MM.1S (cell line): ENCODE measurements at regions not wholly inside any gene's neighbourhood (a gene's known extent, or its start where the extent isn't known, plus 50 kb on each side); places are given as distances from the start of the nearest gene placed in this dataset.

Source experiments
- DNase-seq: peaks from one replicate; pipeline ENCODE4 v3.0.0-alpha.2; 2015
- H2AFZ ChIP-seq: fragments of 300-600 bp; sonication (generic); 2 replicates; pipeline ENCODE4 v1.6.0; 2016; ENCODE audit warnings: antibody characterized with exemption, low read length
- H3F3A ChIP-seq: fragments of 300-600 bp; sonication (generic); 2 replicates; pipeline ENCODE4 v1.6.1; 2016; ENCODE audit warnings: mild to moderate bottlenecking, antibody characterized with exemption, low read length, moderate library complexity, mixed read lengths; ENCODE audit not compliant: insufficient read depth
- H3K27ac ChIP-seq: fragments of 300-600 bp; sonication (generic); 2 replicates; pipeline ENCODE4 v1.5.1; 2016; ENCODE audit warnings: mild to moderate bottlenecking, low read length
- H3K27me3 ChIP-seq: fragments of 300-600 bp; sonication (generic); replicated peaks from 2 replicates; pipeline ENCODE4 v1.6.0; 2016; ENCODE audit warnings: low read length; ENCODE audit not compliant: insufficient read depth
- H3K36me3 ChIP-seq: fragments of 300-600 bp; sonication (generic); replicated peaks from 2 replicates; pipeline ENCODE4 v1.6.1; 2016; ENCODE audit warnings: mild to moderate bottlenecking, low read length, mixed read lengths; ENCODE audit not compliant: insufficient read depth
- H3K4me1 ChIP-seq: fragments of 300-600 bp; sonication (generic); 2 replicates; pipeline ENCODE4 v1.6.1; 2016; ENCODE audit warnings: low read length, mixed read lengths
- H3K4me2 ChIP-seq: fragments of 300-600 bp; sonication (generic); 2 replicates; pipeline ENCODE4 v1.6.0; 2016; ENCODE audit warnings: low read depth, low read length
- H3K4me3 ChIP-seq: fragments of 300-600 bp; sonication (generic); 2 replicates; pipeline ENCODE4 v1.5.1; 2016; ENCODE audit warnings: low read length, mixed read lengths
- H3K79me2 ChIP-seq: fragments of 300-600 bp; sonication (generic); 2 replicates; pipeline ENCODE4 v1.6.1; 2016; ENCODE audit warnings: mixed run types, low read length, mixed read lengths
- H3K9ac ChIP-seq: fragments of 300-600 bp; sonication (generic); 2 replicates; pipeline ENCODE4 v1.6.1; 2016; ENCODE audit warnings: low read length, mixed read lengths
- H3K9me2 ChIP-seq: fragments of 300-600 bp; sonication (generic); replicated peaks from 2 replicates; pipeline ENCODE4 v1.6.1; 2016; ENCODE audit warnings: mild to moderate bottlenecking, low read length, mixed read lengths; ENCODE audit not compliant: insufficient read depth
- H3K9me3 ChIP-seq: fragments of 300-600 bp; sonication (generic); replicated peaks from 2 replicates; pipeline ENCODE4 v1.6.1; 2016; ENCODE audit warnings: mild to moderate bottlenecking, low read length, mixed read lengths; ENCODE audit not compliant: insufficient read depth
- H4K20me1 ChIP-seq: fragments of 300-600 bp; sonication (generic); 2 replicates; pipeline ENCODE4 v1.6.1; 2016; ENCODE audit warnings: mild to moderate bottlenecking, low read length, moderate library complexity, mixed read lengths; ENCODE audit not compliant: insufficient read depth
- EZH2 ChIP-seq: fragments of 300-600 bp; sonication (generic); optimal IDR thresholded peaks from 2 replicates; pipeline ENCODE3; 2017; ENCODE audit warnings: low read depth, mild to moderate bottlenecking, antibody characterized with exemption, low read length, mixed read lengths
- EZH2phosphoT487 ChIP-seq: fragments of 300-600 bp; sonication (generic); IDR thresholded peaks from 2 replicates; pipeline ENCODE4 v1.6.1; 2018; ENCODE audit warnings: antibody characterized with exemption, low read length
- TF ChIP-seq, protein P1 (sequence below): fragments of 300-600 bp; sonication (generic); IDR thresholded peaks from 2 replicates; pipeline ENCODE4 v1.5.1; 2016; ENCODE audit warnings: antibody characterized with exemption, low read length, mixed read lengths

GRCh38 chr14:36430662-36431084 is 89.4 kb downstream of the NKX2-1 start:
- H3K27me3 ChIP-seq: no peaks in the 10 kb centered on the region
- H3K9ac ChIP-seq: no peak overlapping the region
- no peaks in the 10 kb centered on the region for H4K20me1 ChIP-seq
- no peak overlapping the region for H3K27ac ChIP-seq
- H3K9me2 ChIP-seq: no peaks in the 10 kb centered on the region
- H3K9me3 ChIP-seq: no peaks in the 10 kb centered on the region
- TF ChIP-seq, protein P1, sequence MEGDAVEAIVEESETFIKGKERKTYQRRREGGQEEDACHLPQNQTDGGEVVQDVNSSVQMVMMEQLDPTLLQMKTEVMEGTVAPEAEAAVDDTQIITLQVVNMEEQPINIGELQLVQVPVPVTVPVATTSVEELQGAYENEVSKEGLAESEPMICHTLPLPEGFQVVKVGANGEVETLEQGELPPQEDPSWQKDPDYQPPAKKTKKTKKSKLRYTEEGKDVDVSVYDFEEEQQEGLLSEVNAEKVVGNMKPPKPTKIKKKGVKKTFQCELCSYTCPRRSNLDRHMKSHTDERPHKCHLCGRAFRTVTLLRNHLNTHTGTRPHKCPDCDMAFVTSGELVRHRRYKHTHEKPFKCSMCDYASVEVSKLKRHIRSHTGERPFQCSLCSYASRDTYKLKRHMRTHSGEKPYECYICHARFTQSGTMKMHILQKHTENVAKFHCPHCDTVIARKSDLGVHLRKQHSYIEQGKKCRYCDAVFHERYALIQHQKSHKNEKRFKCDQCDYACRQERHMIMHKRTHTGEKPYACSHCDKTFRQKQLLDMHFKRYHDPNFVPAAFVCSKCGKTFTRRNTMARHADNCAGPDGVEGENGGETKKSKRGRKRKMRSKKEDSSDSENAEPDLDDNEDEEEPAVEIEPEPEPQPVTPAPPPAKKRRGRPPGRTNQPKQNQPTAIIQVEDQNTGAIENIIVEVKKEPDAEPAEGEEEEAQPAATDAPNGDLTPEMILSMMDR: no peak
- TF ChIP-seq EZH2 (no peak), EZH2phosphoT487 (no peak)
- no peaks in the 10 kb centered on the region for H3K4me1 ChIP-seq
- H3K4me3 ChIP-seq: no peak overlapping the region
- H3F3A ChIP-seq: no peaks in the 10 kb centered on the region
- no peak for DNase-seq
- H3K4me2 ChIP-seq: no peak overlapping the region
- no peaks in the 10 kb centered on the region for H3K36me3 ChIP-seq
- H3K79me2 ChIP-seq: no peaks in the 10 kb centered on the region
- H2AFZ ChIP-seq: no peak overlapping the region

DNA sequence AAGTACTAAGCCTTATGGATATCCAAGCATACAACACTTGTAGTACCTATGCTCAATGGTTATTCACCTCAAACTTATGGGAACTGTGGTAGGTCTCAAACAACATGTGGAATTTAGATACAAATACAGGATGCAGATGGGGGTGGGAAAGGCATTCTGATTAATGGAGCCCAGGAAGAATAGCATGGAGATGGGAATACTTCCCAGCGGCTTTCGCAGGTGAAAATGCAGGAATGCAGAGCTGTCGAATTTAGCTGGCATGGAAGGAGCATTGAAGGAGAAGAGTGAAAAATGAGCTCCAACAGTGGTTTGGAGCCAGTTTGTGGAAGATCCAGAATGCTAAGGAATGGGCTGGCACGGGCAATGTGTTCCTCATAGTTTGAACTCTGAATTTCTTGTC is 89.9 kb downstream of the NKX2-1 start:
- Histone ChIP-seq H3K4me2 (no peak overlapping the region), H3K27me3 (no peaks in the 10 kb centered on the region), H3K9ac (no peak overlapping the region), H3K79me2 (no peaks in the 10 kb centered on the region), H3K4me1 (no peaks in the 10 kb centered on the region), H3K9me3 (no peaks in the 10 kb centered on the region), H3K9me2 (no peaks in the 10 kb centered on the region), H4K20me1 (no peaks in the 10 kb centered on the region), H3F3A (no peaks in the 10 kb centered on the region), H3K36me3 (no peaks in the 10 kb centered on the region), H2AFZ (no peak overlapping the region), H3K27ac (no peak overlapping the region), H3K4me3 (no peak overlapping the region)
- DNase-seq: no peak
- TF ChIP-seq, protein P1: no peak
- TF ChIP-seq EZH2 (no peak), EZH2phosphoT487 (no peak)

DNA sequence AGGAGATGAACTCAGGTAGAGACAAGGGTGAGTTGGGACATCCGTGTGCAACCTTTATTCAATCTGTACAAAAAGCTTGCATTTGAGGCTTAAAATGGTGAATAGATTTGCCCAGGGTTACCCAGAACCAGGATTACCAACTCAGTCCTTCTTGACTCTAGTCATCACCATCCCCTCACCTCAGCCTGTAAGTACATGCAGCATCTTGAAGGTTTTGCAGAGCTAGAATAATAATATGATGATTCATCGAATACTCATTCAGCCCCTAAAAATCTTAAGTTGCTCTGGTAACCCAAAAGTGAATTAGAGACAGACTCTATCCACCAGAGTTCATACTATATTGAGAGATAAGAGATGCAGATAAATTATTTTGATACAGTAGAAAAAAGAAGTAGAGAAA is 90.3 kb downstream of the NKX2-1 start:
- H3F3A ChIP-seq: no peaks in the 10 kb centered on the region
- H3K27ac ChIP-seq: no peak overlapping the region
- no peaks in the 10 kb centered on the region for H4K20me1 ChIP-seq
- H3K4me3 ChIP-seq: no peak overlapping the region
- no peaks in the 10 kb centered on the region for H3K27me3 ChIP-seq
- H3K9me3 ChIP-seq: no peaks in the 10 kb centered on the region
- H3K36me3 ChIP-seq: no peaks in the 10 kb centered on the region
- no peaks in the 10 kb centered on the region for H3K79me2 ChIP-seq
- no peaks in the 10 kb centered on the region for H3K9me2 ChIP-seq
- H3K4me2 ChIP-seq: no peak overlapping the region
- H2AFZ ChIP-seq: no peak overlapping the region
- H3K9ac ChIP-seq: no peak overlapping the region
- no peak for DNase-seq
- H3K4me1 ChIP-seq: no peaks in the 10 kb centered on the region
- TF ChIP-seq, protein P1: no peak
- TF ChIP-seq EZH2: no peak

DNA sequence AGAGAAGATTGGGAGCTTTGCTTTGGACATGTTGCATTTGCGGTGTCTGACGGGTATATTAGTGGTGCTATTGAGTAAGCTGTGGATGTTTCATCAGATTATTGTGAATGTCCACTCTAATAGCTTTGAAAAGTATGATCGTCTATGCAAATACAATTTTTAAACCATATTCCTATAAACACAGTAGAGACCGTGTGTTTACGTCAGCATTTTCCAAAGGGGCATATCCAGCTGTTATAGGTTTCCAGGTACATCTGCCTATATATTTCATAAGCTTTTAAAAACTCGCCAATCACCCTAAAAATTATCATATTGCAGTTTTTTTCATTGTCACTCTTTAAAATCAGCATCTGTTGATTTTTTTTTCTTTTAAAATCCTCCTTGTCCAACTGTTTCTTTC is 91.7 kb downstream of the NKX2-1 start:
- no peaks in the 10 kb centered on the region for H3K27me3 ChIP-seq
- no peaks in the 10 kb centered on the region for H3K36me3 ChIP-seq

More for the DNA sequence above, 91.7 kb downstream of the NKX2-1 start:
- Histone ChIP-seq H4K20me1 (no peaks in the 10 kb centered on the region), H3K9me3 (no peaks in the 10 kb centered on the region), H3F3A (no peaks in the 10 kb centered on the region), H3K4me2 (no peak overlapping the region), H2AFZ (no peak overlapping the region), H3K4me1 (no peaks in the 10 kb centered on the region), H3K9me2 (no peaks in the 10 kb centered on the region), H3K79me2 (no peaks in the 10 kb centered on the region), H3K4me3 (no peak overlapping the region), H3K27ac (no peak overlapping the region), H3K9ac (no peak overlapping the region)
- no peak for DNase-seq
- no peak for TF ChIP-seq EZH2
- TF ChIP-seq, protein P1: no peak
- no peak for TF ChIP-seq EZH2phosphoT487
